OCI-LY7 (cell line): ENCODE measurements at regions not wholly inside any gene's neighbourhood (a gene's known extent, or its start where the extent isn't known, plus 50 kb on each side); places are given as distances from the start of the nearest gene placed in this dataset.

ENCODE experiments used
- CTCF ChIP-seq: fragments of 200-600 bp; sonication (generic); conservative IDR thresholded peaks from 2 replicates; pipeline ENCODE4 v1.5.1; 2014; ENCODE audit warnings: mild to moderate bottlenecking, antibody characterized with exemption, low read length, moderate library complexity, mixed read lengths
- EZH2phosphoT487 ChIP-seq: fragments of 200-600 bp; sonication (generic); IDR thresholded peaks from 2 replicates; pipeline ENCODE4 v1.6.1; 2018; ENCODE audit warnings: low read depth, borderline replicate concordance, mild to moderate bottlenecking, mixed run types, antibody characterized with exemption, low read length, moderate library complexity, mixed read lengths

DNA sequence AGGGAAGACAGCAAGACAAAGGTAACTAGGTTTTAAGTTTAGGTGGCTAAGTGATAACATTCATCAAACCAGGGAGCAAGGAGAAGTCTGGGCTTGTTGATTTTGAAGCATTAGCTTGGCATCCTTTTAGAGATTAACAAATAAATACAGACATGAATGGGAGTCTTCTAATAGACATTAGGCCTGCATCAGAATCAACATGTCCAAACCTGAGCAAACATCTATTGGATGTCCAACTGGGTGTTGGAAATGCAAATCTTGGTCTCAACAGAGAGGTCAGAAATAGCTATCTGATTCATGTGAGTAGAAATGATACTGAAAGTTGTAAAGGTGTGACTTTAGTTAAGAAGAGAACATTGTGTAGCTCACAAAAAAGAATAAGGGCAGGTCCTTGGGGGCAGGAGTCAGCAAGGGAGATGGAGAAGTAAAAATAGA, 85.5 kb upstream of the RND3 start:
- TF ChIP-seq CTCF (no peak), EZH2phosphoT487 (no peak)
